ENCODE measurements at regions not wholly inside any gene's neighbourhood (a gene's known extent, or its start where the extent isn't known, plus 50 kb on each side); places are given as distances from the start of the nearest gene placed in this dataset.

DNA sequence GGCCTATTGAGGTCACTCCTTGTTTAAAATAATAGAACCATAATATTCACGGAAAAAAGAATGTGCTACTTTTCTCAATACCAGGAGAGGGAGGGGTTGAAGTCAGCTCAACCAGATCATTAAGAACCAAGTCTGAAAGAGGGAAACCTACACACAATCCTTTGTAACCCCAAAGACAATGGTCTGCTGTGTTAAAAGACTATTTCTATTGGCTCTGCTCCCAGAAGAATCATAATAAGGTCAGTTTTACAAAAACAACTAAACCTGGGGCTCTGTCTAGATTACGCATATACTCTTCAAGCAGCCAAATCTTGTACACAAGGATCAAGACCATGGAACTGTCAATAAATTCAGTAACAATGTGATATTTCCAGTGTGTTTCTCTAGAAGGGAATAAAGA lies 177.2 kb upstream of the CRIM1 start:
- Histone ChIP-seq H3K4me3 (no peak overlapping the region), H3K36me3 (no peaks in the 10 kb centered on the region), H3K9me3 (no peaks in the 10 kb centered on the region), H3K4me1 (ENCODE audit: control insufficient read depth in 1 of 2, low read depth in 2 of 2) (no peaks in the 10 kb centered on the region), H3K27me3 (replicated peaks; ENCODE audit: insufficient read depth) (no peaks in the 10 kb centered on the region), H3K27ac (no peak overlapping the region)
- no peak for DNase-seq (ENCODE audit: low spot score)
- TF ChIP-seq, protein P1, sequence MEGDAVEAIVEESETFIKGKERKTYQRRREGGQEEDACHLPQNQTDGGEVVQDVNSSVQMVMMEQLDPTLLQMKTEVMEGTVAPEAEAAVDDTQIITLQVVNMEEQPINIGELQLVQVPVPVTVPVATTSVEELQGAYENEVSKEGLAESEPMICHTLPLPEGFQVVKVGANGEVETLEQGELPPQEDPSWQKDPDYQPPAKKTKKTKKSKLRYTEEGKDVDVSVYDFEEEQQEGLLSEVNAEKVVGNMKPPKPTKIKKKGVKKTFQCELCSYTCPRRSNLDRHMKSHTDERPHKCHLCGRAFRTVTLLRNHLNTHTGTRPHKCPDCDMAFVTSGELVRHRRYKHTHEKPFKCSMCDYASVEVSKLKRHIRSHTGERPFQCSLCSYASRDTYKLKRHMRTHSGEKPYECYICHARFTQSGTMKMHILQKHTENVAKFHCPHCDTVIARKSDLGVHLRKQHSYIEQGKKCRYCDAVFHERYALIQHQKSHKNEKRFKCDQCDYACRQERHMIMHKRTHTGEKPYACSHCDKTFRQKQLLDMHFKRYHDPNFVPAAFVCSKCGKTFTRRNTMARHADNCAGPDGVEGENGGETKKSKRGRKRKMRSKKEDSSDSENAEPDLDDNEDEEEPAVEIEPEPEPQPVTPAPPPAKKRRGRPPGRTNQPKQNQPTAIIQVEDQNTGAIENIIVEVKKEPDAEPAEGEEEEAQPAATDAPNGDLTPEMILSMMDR (IDR thresholded peaks at IDR 0.05), result no peak
- ATAC-seq (ENCODE audit: insufficient number of reproducible peaks, low FRiP score, low read depth), result no peak

DNA sequence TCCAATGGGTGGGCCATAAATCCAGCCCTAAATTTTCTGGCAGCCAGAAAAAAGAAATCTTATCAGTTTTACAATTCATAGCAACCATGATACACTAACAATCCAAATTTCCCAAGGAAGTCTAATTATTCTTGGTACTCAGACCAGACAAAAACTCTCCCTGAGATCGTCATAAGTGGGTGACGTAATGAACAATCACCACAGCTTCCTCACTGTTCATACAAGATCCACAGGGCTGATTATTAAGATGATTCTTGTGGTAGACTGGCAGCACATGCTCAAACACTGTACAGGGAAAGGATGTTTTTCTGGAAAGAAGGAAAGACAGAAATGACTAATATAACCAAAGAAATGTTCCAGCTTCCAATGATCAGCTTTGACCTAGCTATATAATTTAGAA lies 178.3 kb upstream of the CRIM1 start:
- no peaks in the 10 kb centered on the region for H3K4me1 ChIP-seq (ENCODE audit: control insufficient read depth in 1 of 2, low read depth in 2 of 2)
- TF ChIP-seq, protein P1 (IDR thresholded peaks at IDR 0.05), result no peak
- H3K36me3 ChIP-seq, result no peaks in the 10 kb centered on the region

DNA sequence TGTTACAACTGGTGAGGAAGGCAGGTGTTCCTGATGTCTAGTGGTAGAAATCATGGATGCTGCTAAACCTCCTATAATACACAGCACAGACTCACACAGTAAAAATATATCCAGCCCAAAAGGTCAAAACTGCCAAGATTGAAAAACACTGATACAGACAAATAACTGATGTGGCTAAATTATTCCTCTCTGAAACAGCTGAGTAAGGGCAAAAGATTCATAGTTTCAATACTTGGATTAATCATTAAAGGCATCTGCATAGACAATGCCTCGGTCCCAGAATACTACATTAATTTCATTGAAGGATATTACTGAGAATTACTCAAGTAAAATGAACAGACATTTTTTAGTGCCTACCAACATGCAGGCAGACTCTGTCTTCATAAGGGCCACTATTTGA lies 180.7 kb upstream of the CRIM1 start:
- H3K27me3 ChIP-seq (replicated peaks; ENCODE audit: insufficient read depth), result no peaks in the 10 kb centered on the region
- H3K36me3 ChIP-seq, result no peaks in the 10 kb centered on the region
- no peak for DNase-seq (ENCODE audit: low spot score)
- no peak overlapping the region for H3K4me3 ChIP-seq
- TF ChIP-seq, protein P1 (IDR thresholded peaks at IDR 0.05), result no peak
- H3K9me3 ChIP-seq, result no peaks in the 10 kb centered on the region
- no peaks in the 10 kb centered on the region for H3K4me1 ChIP-seq (ENCODE audit: control insufficient read depth in 1 of 2, low read depth in 2 of 2)
- ATAC-seq (ENCODE audit: insufficient number of reproducible peaks, low FRiP score, low read depth), result no peak
- no peak overlapping the region for H3K27ac ChIP-seq

More for the DNA sequence above, 178.3 kb upstream of the CRIM1 start:
- ATAC-seq (ENCODE audit: insufficient number of reproducible peaks, low FRiP score, low read depth), result no peak
- Histone ChIP-seq H3K4me3 (no peak overlapping the region), H3K27ac (no peak overlapping the region), H3K27me3 (replicated peaks; ENCODE audit: insufficient read depth) (no peaks in the 10 kb centered on the region), H3K9me3 (no peaks in the 10 kb centered on the region)
- no peak for DNase-seq (ENCODE audit: low spot score)

DNA sequence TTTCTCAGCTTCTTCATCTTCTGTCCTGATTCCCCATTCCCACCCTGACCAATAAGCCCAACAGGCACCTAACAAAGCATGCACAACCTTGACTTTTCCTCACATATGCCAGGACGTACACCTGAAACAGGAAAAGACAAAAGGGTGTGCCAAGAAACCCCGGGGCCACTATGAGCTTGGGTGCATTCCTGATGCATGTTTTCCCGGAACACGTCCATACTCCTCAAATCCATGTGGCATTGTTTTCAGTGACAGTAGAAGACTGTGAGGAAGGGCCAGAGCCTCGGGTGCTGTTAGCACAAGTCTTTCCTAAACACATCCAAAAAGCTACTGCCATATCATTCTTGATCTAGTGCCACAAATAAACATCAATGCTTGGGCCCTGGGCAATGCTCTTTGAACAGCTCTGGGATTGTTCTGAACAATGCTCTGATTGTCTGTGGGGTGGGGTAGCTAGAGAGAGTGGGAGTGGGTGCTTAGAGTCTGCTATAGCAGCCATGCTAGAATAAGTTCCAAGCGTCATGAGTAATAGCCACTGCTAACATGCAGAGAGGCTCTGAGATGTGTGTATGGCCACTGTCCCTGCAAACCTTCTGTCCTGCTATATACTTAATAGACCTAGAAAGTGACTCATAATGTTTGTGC lies 181.7 kb upstream of the CRIM1 start:
- no peak for DNase-seq (ENCODE audit: low spot score)
- no peak for ATAC-seq (ENCODE audit: insufficient number of reproducible peaks, low FRiP score, low read depth)
- no peaks in the 10 kb centered on the region for H3K27me3 ChIP-seq (replicated peaks; ENCODE audit: insufficient read depth)
- H3K36me3 ChIP-seq, result no peaks in the 10 kb centered on the region
- no peak overlapping the region for H3K27ac ChIP-seq
- H3K4me3 ChIP-seq, result no peak overlapping the region
- TF ChIP-seq, protein P1 (IDR thresholded peaks at IDR 0.05), result no peak
- H3K9me3 ChIP-seq, result no peaks in the 10 kb centered on the region
- H3K4me1 ChIP-seq (ENCODE audit: control insufficient read depth in 1 of 2, low read depth in 2 of 2), result no peaks in the 10 kb centered on the region

DNA sequence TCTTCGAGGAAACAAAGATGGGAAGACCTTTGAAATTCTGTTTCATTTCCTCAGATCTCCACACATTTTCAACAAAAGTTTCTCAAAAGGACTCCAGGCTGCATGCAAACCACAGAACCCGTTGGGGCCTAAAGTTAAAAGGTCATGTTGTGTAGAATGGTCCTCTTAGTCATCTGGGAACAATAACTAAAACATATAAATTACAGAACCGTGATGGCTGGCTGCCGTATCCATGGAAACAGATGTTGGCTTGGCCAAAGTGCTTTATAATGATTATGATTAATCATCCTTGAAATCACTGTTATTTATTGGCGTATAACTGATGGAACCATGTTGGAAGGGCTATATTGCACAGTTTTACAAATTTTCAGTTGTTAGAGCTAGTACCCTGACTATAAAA lies 182.8 kb upstream of the CRIM1 start:
- no peak overlapping the region for H3K27ac ChIP-seq

More for the DNA sequence above, 182.8 kb upstream of the CRIM1 start:
- H3K9me3 ChIP-seq, result no peaks in the 10 kb centered on the region
- DNase-seq (ENCODE audit: low spot score) (no peak), ATAC-seq (ENCODE audit: insufficient number of reproducible peaks, low FRiP score, low read depth) (no peak)
- H3K27me3 ChIP-seq (replicated peaks; ENCODE audit: insufficient read depth), result no peaks in the 10 kb centered on the region
- H3K4me3 ChIP-seq, result no peak overlapping the region
- H3K4me1 ChIP-seq (ENCODE audit: control insufficient read depth in 1 of 2, low read depth in 2 of 2), result no peaks in the 10 kb centered on the region
- no peaks in the 10 kb centered on the region for H3K36me3 ChIP-seq
- TF ChIP-seq, protein P1 (IDR thresholded peaks at IDR 0.05), result no peak
